Spleen (tissue), 11 donors: ENCODE measurements at regions not wholly inside any gene's neighbourhood (a gene's known extent, or its start where the extent isn't known, plus 50 kb on each side); places are given as distances from the start of the nearest gene placed in this dataset.
"Not testable (repeated sequence)": the region's sequence is repeated elsewhere in the genome, so short reads cannot be mapped to it uniquely, and the experiment has no call there.

Source experiments
- DNase-seq: peaks from one replicate; pipeline ENCODE4 v3.0.0-alpha.2; 2020
- H3K27ac ChIP-seq, 8 donors: fragments of 200-600 bp; sonication (generic) in 7 of 8; 1 replicate in 4 of 8; 2 replicates in 4 of 8; pipeline versions ENCODE4 v1.5.0 to v1.8.0; 2016 to 2021; ENCODE audit warnings: inconsistent platforms in 4 of 8, mild to moderate bottlenecking in 4 of 8, moderate library complexity in 1 of 8
- H3K27me3 ChIP-seq, 7 donors: fragments of 200-600 bp; sonication (generic) in 6 of 7; replicated peaks in 1 of 7; 1 replicate in 4 of 7; 2 replicates in 3 of 7; pipeline versions ENCODE4 v1.5.0 to v1.8.0; 2016 to 2021; ENCODE audit warnings: inconsistent platforms in 3 of 7, mild to moderate bottlenecking in 1 of 7
- H3K36me3 ChIP-seq, 6 donors: fragments of 200-600 bp; sonication (generic) in 5 of 6; 1 replicate in 4 of 6; 2 replicates in 2 of 6; pipeline versions ENCODE4 v1.5.0 to v1.8.0; 2016 to 2021; ENCODE audit warnings: inconsistent platforms in 2 of 6
- H3K4me1 ChIP-seq, 6 donors: fragments of 200-600 bp; sonication (generic) in 5 of 6; 1 replicate in 3 of 6; 2 replicates in 3 of 6; pipeline versions ENCODE4 v1.5.0 to v1.8.0; 2016 to 2021; ENCODE audit warnings: inconsistent platforms in 3 of 6
- H3K4me3 ChIP-seq, 8 donors: fragments of 200-600 bp; sonication (generic) in 7 of 8; 1 replicate in 4 of 8; 2 replicates in 4 of 8; pipeline versions ENCODE4 v1.5.0 to v1.8.0; 2016 to 2021; ENCODE audit warnings: inconsistent platforms in 4 of 8, mild to moderate bottlenecking in 4 of 8, moderate library complexity in 2 of 8
- H3K9me3 ChIP-seq, 8 donors: fragments of 200-600 bp; sonication (generic) in 7 of 8; 1 replicate in 4 of 8; 2 replicates in 4 of 8; pipeline versions ENCODE4 v1.5.0 to v1.8.0; 2016 to 2021; ENCODE audit warnings: inconsistent platforms in 4 of 8
- POLR2A ChIP-seq, 3 donors: fragments of 450-650 bp; IDR thresholded peaks; one replicate each; pipeline ENCODE4 v1.5.1; 2017; ENCODE audit warnings: antibody characterized with exemption in 3 of 3, mild to moderate bottlenecking in 1 of 3
- POLR2AphosphoS5 ChIP-seq, 3 donors: sonication (generic); formaldehyde crosslinking; IDR thresholded peaks; one replicate each; pipeline ENCODE4 v1.5.1; 2017; ENCODE audit warnings: antibody characterized with exemption in 3 of 3
- WGBS, 5 donors: extraction: QIAGEN DNeasy Blood & Tissue Kit in 3 of 5; methylation state at CpG; one replicate each; pipeline versions ENCODE4 v1.1.5 to v1.1.7; 2013 to 2018; 5-methylcytosine and 5-hydroxymethylcytosine counted together
- intact Hi-C: fragments of 100-400 bp; cut with DNase I; formaldehyde crosslinking; loops from one replicate; pipeline ENCODE4 v1.15.0; 2023; ENCODE audit warnings: low total_unique reads
- TF ChIP-seq, protein P1 (sequence below), 11 experiments: fragments of 200-600 bp in 7 of 11; fragments of 450-650 bp in 4 of 11; sonication (generic) in 4 of 11; IDR thresholded peaks in 8 of 11; conservative IDR thresholded peaks in 3 of 11; 1 replicate in 7 of 11; 2 replicates in 4 of 11; pipeline versions ENCODE4 v1.4.0 to v1.8.0; 2016 to 2021; ENCODE audit warnings: antibody characterized with exemption in 11 of 11, inconsistent platforms in 4 of 11, mild to moderate bottlenecking in 1 of 11
- donor health status: healthy with polysubstance abuse.
- donor health status: DM: no; HTN: no; CAD: no; lungs with moderate emphysema.
- donor health status: DM: no; HTN: no; CAD: no.
- donor health status: Bipolar disorder and iron deficiency.
- donor health status: healthy.
- donor health status: DM: no; HTN: no; CAD: no.
- donor health status: DM: yes; HTN: yes; CAD: no.

GRCh38 chr5:115452083-115452482, 92.5 kb downstream of the FEM1C start:
- WGBS, 5 donors = 79 to 90% (median 85%) methylated on average over 2 of the region's 2 CpGs
- intact Hi-C loops = no loop called here
- Histone ChIP-seq H3K4me3 (no peak overlapping the region), H3K27me3 (peaks cover 0 to 24% (median 9%) of the 10 kb centered on the region in 7 donors), H3K36me3 (no peaks in the 10 kb centered on the region), H3K4me1 (peaks cover 0 to 10% (median 0%) of the 10 kb centered on the region in 6 donors), H3K9me3 (peaks cover 0 to 8% (median 0%) of the 10 kb centered on the region in 8 donors), H3K27ac (no peak overlapping the region)
- TF ChIP-seq, protein P1, sequence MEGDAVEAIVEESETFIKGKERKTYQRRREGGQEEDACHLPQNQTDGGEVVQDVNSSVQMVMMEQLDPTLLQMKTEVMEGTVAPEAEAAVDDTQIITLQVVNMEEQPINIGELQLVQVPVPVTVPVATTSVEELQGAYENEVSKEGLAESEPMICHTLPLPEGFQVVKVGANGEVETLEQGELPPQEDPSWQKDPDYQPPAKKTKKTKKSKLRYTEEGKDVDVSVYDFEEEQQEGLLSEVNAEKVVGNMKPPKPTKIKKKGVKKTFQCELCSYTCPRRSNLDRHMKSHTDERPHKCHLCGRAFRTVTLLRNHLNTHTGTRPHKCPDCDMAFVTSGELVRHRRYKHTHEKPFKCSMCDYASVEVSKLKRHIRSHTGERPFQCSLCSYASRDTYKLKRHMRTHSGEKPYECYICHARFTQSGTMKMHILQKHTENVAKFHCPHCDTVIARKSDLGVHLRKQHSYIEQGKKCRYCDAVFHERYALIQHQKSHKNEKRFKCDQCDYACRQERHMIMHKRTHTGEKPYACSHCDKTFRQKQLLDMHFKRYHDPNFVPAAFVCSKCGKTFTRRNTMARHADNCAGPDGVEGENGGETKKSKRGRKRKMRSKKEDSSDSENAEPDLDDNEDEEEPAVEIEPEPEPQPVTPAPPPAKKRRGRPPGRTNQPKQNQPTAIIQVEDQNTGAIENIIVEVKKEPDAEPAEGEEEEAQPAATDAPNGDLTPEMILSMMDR (IDR thresholded peaks at IDR 0.05 in 8 of 11, conservative IDR thresholded peaks at IDR 0.05 in 3 of 11) = no peak
- no peak for TF ChIP-seq POLR2A (IDR thresholded peaks at IDR 0.05)
- TF ChIP-seq POLR2AphosphoS5 (IDR thresholded peaks at IDR 0.05) = no peak
- DNase-seq = no peak

DNA sequence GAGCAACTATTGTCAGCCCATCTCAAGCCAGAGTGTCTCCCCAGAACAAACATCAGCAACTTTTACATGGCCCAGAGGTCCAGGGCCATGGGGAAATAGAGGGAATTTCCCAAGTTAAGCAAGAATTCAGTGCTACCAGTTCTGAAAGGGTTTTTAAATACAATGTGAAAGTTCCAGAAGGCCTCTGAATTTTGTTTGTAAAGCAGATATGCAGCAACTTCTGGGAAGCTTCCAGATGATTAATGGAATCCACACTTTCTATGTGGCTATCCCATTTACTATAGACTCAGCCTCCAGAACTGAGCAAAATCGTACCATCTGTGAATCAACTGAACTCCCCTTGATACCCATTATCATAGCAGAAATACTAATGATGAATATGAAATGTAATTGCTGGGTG, 93.8 kb downstream of the FEM1C start:
- H3K27ac ChIP-seq = peak overlapping the region in 2 of 8 donors; percentile 18 to 33

GRCh38 chr5:115448630-115449029, 95.9 kb downstream of the FEM1C start:
- H3K4me3 ChIP-seq, H3K27ac ChIP-seq, H3K36me3 ChIP-seq, DNase-seq, H3K4me1 ChIP-seq, H3K27me3 ChIP-seq, intact Hi-C loops, H3K9me3 ChIP-seq: not testable (repeated sequence)
- 58 to 72% (median 68%) methylated on average over 6 to 7 of the region's 7 CpGs for WGBS, 5 donors

More for the DNA sequence above, 93.8 kb downstream of the FEM1C start:
- TF ChIP-seq POLR2A (IDR thresholded peaks at IDR 0.05) = no peak
- TF ChIP-seq, protein P1 (IDR thresholded peaks at IDR 0.05 in 8 of 11, conservative IDR thresholded peaks at IDR 0.05 in 3 of 11) = no peak
- no peak for TF ChIP-seq POLR2AphosphoS5 (IDR thresholded peaks at IDR 0.05)
- no peak for DNase-seq
- no peaks in the 10 kb centered on the region for H3K36me3 ChIP-seq
- WGBS, 5 donors = 49 to 71% (median 57%) methylated on average over 1 of the region's 1 CpG
- H3K4me1 ChIP-seq = peaks cover 0 to 10% (median 0%) of the 10 kb centered on the region in 6 donors
- H3K9me3 ChIP-seq = peaks cover 0 to 8% (median 0%) of the 10 kb centered on the region in 8 donors
- peaks cover 0 to 12% (median 0%) of the 10 kb centered on the region in 7 donors for H3K27me3 ChIP-seq
- H3K4me3 ChIP-seq = no peak overlapping the region
- intact Hi-C loops = no loop called here

DNA sequence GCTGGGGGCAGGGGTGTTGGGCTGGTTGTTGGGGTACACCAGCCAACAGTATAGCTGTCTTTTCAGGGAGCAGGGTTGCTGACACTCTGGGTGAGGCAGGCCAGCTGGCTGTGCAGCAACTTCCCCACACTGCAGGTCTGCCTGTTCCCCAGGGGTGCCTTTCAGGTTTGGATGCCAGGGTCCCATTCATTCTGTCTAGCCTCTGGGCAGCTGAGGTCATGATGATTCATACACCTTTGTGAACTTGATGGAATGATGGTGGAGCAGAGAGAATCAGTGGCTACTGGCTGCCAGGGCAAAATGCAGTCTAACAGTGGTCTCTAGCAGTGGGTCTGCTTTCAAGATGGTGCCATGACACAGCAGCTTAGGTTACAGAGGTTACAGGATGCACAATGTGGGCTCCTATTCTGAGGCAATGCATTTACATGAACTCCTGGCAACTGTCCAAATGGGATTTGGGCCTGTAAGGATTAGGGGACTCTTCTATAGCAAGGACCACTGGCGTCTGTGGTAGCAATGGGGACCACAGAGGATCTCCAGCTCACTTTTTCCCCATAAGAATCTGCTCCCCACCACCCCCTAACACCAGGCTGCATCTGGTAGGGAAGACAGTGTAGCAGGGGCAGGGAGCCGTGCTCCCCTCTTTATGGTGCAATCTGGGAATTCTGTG, 103.7 kb downstream of the FEM1C start:
- no peak overlapping the region for H3K4me3 ChIP-seq
- WGBS, 5 donors = 68 to 91% (median 82%) methylated on average over 2 of the region's 2 CpGs
- intact Hi-C loops = no loop called here
- no peak for DNase-seq
- no peak overlapping the region for H3K27ac ChIP-seq
- no peaks in the 10 kb centered on the region for H3K36me3 ChIP-seq
- TF ChIP-seq, protein P1 (IDR thresholded peaks at IDR 0.05 in 8 of 11, conservative IDR thresholded peaks at IDR 0.05 in 3 of 11) = no peak
- TF ChIP-seq POLR2A (IDR thresholded peaks at IDR 0.05) (no peak), POLR2AphosphoS5 (IDR thresholded peaks at IDR 0.05) (no peak)
- peaks cover 0 to 49% (median 26%) of the 10 kb centered on the region in 8 donors for H3K9me3 ChIP-seq
- H3K27me3 ChIP-seq = peaks cover 0 to 29% (median 0%) of the 10 kb centered on the region in 7 donors
- no peaks in the 10 kb centered on the region for H3K4me1 ChIP-seq
